H9 (cell line): ENCODE measurements at regions not wholly inside any gene's neighbourhood (a gene's known extent, or its start where the extent isn't known, plus 50 kb on each side); places are given as distances from the start of the nearest gene placed in this dataset.

Experiments used
- DNase-seq: peaks from one replicate; pipeline ENCODE4 v3.0.0-alpha.2; 2017
- H2AFZ ChIP-seq: one replicate; pipeline ENCODE4 v1.6.1; 2013; ENCODE audit warnings: mild to moderate bottlenecking, low read length, control low read depth, moderate library complexity
- H2AK5ac ChIP-seq: 2 replicates; pipeline ENCODE4 v1.6.1; 2013; ENCODE audit warnings: low read length, control low read depth, mixed read lengths; ENCODE audit not compliant: insufficient read length
- H2BK120ac ChIP-seq: one replicate; pipeline ENCODE4 v1.6.1; 2013; ENCODE audit warnings: low read depth, mild to moderate bottlenecking, low read length, control low read depth, inconsistent platforms; ENCODE audit not compliant: poor library complexity, severe bottlenecking
- H2BK12ac ChIP-seq: 2 replicates; pipeline ENCODE4 v1.6.1; 2013; ENCODE audit warnings: low read length, control low read depth, mixed read lengths, low read depth; ENCODE audit not compliant: insufficient read length
- H2BK15ac ChIP-seq: 2 replicates; pipeline ENCODE4 v1.6.1; 2013; ENCODE audit warnings: low read depth, low read length, control low read depth
- H2BK20ac ChIP-seq: one replicate; pipeline ENCODE4 v1.6.1; 2013; ENCODE audit warnings: low read depth, mild to moderate bottlenecking, low read length, control low read depth, inconsistent platforms; ENCODE audit not compliant: poor library complexity, severe bottlenecking
- H2BK5ac ChIP-seq: 2 replicates; pipeline ENCODE4 v1.6.1; 2013; ENCODE audit warnings: low read length, control low read depth, mixed read lengths; ENCODE audit not compliant: insufficient read length
- H3K14ac ChIP-seq: 2 replicates; pipeline ENCODE4 v1.6.1; 2013; ENCODE audit warnings: low read length, control low read depth; ENCODE audit not compliant: insufficient read depth
- H3K18ac ChIP-seq: 2 replicates; pipeline ENCODE4 v1.6.1; 2013; ENCODE audit warnings: low read depth, mild to moderate bottlenecking, mixed read lengths, low read length, control low read depth; ENCODE audit not compliant: insufficient read length
- H3K23ac ChIP-seq: 2 replicates; pipeline ENCODE4 v1.6.1; 2013; ENCODE audit warnings: low read length, control low read depth, mixed read lengths, low read depth; ENCODE audit not compliant: insufficient read length
- H3K23me2 ChIP-seq: 2 replicates; pipeline ENCODE4 v1.6.1; 2013; ENCODE audit warnings: low read depth, mild to moderate bottlenecking, mixed read lengths, low read length, control low read depth; ENCODE audit not compliant: insufficient read length, poor library complexity, severe bottlenecking
- H3K27ac ChIP-seq: 2 replicates; pipeline ENCODE4 v1.5.1; 2013; ENCODE audit warnings: low read length, control low read depth, mixed read lengths, low read depth; ENCODE audit not compliant: insufficient read length
- H3K27me3 ChIP-seq: 2 replicates; pipeline ENCODE4 v1.6.1; 2013; ENCODE audit warnings: low read length, control low read depth, inconsistent platforms; ENCODE audit not compliant: insufficient read depth
- H3K4ac ChIP-seq: 2 replicates; pipeline ENCODE4 v1.6.1; 2013; ENCODE audit warnings: low read depth, mild to moderate bottlenecking, control low read depth, inconsistent platforms, low read length, moderate library complexity
- H3K4me1 ChIP-seq: 2 replicates; pipeline ENCODE4 v1.6.1; 2013; ENCODE audit warnings: low read length, control low read depth, inconsistent platforms; ENCODE audit not compliant: insufficient read depth
- H3K4me2 ChIP-seq: 2 replicates; pipeline ENCODE4 v1.6.1; 2013; ENCODE audit warnings: low read length, control low read depth, mixed read lengths; ENCODE audit not compliant: insufficient read length, insufficient read depth
- H3K56ac ChIP-seq: 2 replicates; pipeline ENCODE4 v1.6.1; 2013; ENCODE audit warnings: low read depth, mild to moderate bottlenecking, mixed read lengths, low read length, control low read depth; ENCODE audit not compliant: insufficient read length
- H3K79me1 ChIP-seq: 2 replicates; pipeline ENCODE4 v1.6.1; 2013; ENCODE audit warnings: low read depth, mild to moderate bottlenecking, moderate library complexity, low read length, control low read depth, inconsistent platforms; ENCODE audit not compliant: insufficient read depth, poor library complexity, severe bottlenecking
- H3K79me2 ChIP-seq: 2 replicates; pipeline ENCODE4 v1.6.1; 2013; ENCODE audit warnings: low read length, control low read depth, inconsistent platforms; ENCODE audit not compliant: insufficient read depth
- H3K9ac ChIP-seq: 2 replicates; pipeline ENCODE4 v1.6.1; 2013; ENCODE audit warnings: low read length, control low read depth, mixed read lengths; ENCODE audit not compliant: insufficient read length; ENCODE audit errors: extremely low read depth
- H3K9me3 ChIP-seq: one replicate; pipeline ENCODE4 v1.6.1; 2013; ENCODE audit warnings: low read depth, low read length, inconsistent platforms; ENCODE audit not compliant: control insufficient read depth
- H3T11ph ChIP-seq: one replicate; pipeline ENCODE4 v1.6.1; 2013; ENCODE audit warnings: mild to moderate bottlenecking, low read length, control low read depth, inconsistent platforms
- H4K20me1 ChIP-seq: one replicate; pipeline ENCODE4 v1.6.1; 2013; ENCODE audit not compliant: control insufficient read depth, insufficient read length, insufficient read depth
- H4K5ac ChIP-seq: 2 replicates; pipeline ENCODE4 v1.6.1; 2013; ENCODE audit warnings: low read depth, mild to moderate bottlenecking, mixed read lengths, low read length, control low read depth; ENCODE audit not compliant: insufficient read length
- H4K8ac ChIP-seq: replicated peaks from 2 replicates; pipeline ENCODE4 v1.6.1; 2013; ENCODE audit warnings: low read length, control low read depth, mixed read lengths, low read depth; ENCODE audit not compliant: insufficient read length
- H4K91ac ChIP-seq: 2 replicates; pipeline ENCODE4 v1.6.1; 2013; ENCODE audit warnings: low read depth, mild to moderate bottlenecking, moderate library complexity, mixed read lengths, low read length, control low read depth; ENCODE audit not compliant: insufficient read length
- H3K27ac Mint-ChIP-seq, 3 experiments: 2 replicates in 2 of 3; 3 replicates in 1 of 3; pipeline ENCODE4 v1.8.0; 2020 to 2021; ENCODE audit warnings: mixed read lengths in 3 of 3, mild to moderate bottlenecking in 1 of 3, moderate library complexity in 1 of 3
- H3K27me3 Mint-ChIP-seq: 2 replicates; pipeline ENCODE4 v1.8.0; 2021; ENCODE audit warnings: low read depth, mild to moderate bottlenecking, moderate library complexity, mixed read lengths
- H3K36me3 Mint-ChIP-seq, 3 experiments: 2 replicates in 2 of 3; 3 replicates in 1 of 3; pipeline ENCODE4 v1.8.0; 2020 to 2021; ENCODE audit warnings: low read depth in 3 of 3, mixed read lengths in 3 of 3; ENCODE audit not compliant: insufficient read depth in 1 of 3
- H3K4me1 Mint-ChIP-seq, 2 experiments: 2 replicates each; pipeline ENCODE4 v1.8.0; 2020; ENCODE audit warnings: mixed read lengths in 2 of 2
- H3K4me3 Mint-ChIP-seq, 2 experiments: 2 replicates in 1 of 2; 3 replicates in 1 of 2; pipeline ENCODE4 v1.8.0; 2020 to 2021; ENCODE audit warnings: mild to moderate bottlenecking in 2 of 2, mixed read lengths in 2 of 2, moderate library complexity in 1 of 2
- H3K9me3 Mint-ChIP-seq, 2 experiments: 2 replicates in 1 of 2; 3 replicates in 1 of 2; pipeline ENCODE4 v1.8.0; 2020; ENCODE audit warnings: mild to moderate bottlenecking in 2 of 2, mixed read lengths in 2 of 2, moderate library complexity in 1 of 2
- WGBS: extraction: QIAGEN DNeasy Blood & Tissue Kit; methylation state at CpG from one replicate; pipeline ENCODE4 v1.1.7; 2013; ENCODE audit warnings: missing lambda C conversion rate, low lambda C conversion rate, mixed read lengths; ENCODE audit not compliant: insufficient read length; ENCODE audit errors: extremely low coverage; 5-methylcytosine and 5-hydroxymethylcytosine counted together
- TF ChIP-seq, protein P1 (sequence below): fragments of 200-600 bp; sonication (generic); conservative IDR thresholded peaks from 3 replicates; pipeline ENCODE4 v1.8.0; 2021; ENCODE audit warnings: antibody characterized with exemption, mild to moderate bottlenecking

DNA sequence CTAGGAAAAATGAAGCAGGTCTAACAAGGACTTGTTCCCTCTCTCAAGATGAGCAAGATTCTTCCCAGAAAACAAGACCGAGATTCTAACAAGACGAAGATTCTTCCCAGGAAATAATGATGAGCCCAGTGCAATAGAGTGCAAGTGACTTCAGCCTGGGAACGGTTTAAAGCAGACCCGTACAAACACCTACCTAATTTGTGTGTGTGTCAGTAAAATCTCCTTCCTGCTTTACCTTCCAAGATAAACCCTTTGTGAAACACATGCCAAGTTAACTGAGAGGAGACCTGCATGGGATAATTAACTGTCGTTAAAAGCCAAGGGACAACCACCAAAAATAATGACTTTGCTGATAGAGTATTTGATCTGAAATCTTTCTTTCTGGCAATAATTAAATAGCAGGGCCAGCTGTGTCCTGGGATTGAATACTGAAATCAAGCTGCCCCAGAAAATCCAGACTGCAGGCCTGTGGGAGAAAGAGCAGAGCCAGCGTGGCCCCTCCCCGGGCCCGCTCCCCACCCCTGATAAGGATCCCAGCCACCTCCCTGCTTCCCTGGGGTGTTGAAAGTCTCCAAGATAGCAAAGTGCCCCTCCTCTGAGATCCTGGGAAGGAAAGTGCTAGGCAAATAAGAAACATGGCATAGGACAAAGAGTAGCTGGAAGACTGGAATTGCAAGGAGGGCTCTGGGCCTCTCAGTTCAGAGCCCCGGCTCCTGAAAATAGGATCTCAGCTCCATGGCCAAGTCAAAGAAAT lies 145.5 kb downstream of the CYP26B1 start:
- Histone ChIP-seq H3K56ac (no peak overlapping the region), H2BK20ac (no peak overlapping the region), H3K4me1 (peaks cover 3% of the 10 kb centered on the region; the same call in 1 of the 2 replicates), H2BK5ac (no peak overlapping the region), H3K27me3 (no peaks in the 10 kb centered on the region), H3K23ac (no peak overlapping the region), H4K8ac (no peak overlapping the region), H3K79me1 (no peaks in the 10 kb centered on the region), H3K14ac (no peak overlapping the region), H3K9ac (no peak overlapping the region), H2BK12ac (no peak overlapping the region), H3K9me3 (no peaks in the 10 kb centered on the region), H2BK15ac (no peak overlapping the region), H3K23me2 (no peaks in the 10 kb centered on the region), H4K20me1 (no peaks in the 10 kb centered on the region), H3K4ac (no peak overlapping the region), H3K27ac (no peak overlapping the region), H3K4me2 (no peak overlapping the region), H4K5ac (no peak overlapping the region), H3K79me2 (no peaks in the 10 kb centered on the region), H2BK120ac (no peak overlapping the region), H4K91ac (no peak overlapping the region), H2AFZ (no peak overlapping the region), H2AK5ac (no peak overlapping the region), H3K18ac (no peak overlapping the region), H3T11ph (no peak overlapping the region)
- H3K4me3 Mint-ChIP-seq: no peak overlapping the region
- H3K36me3 Mint-ChIP-seq: no peaks in the 10 kb centered on the region; a peak in 1 of 7 replicates
- DNase-seq: no peak
- H3K4me1 Mint-ChIP-seq: peaks cover 4 to 10% of the 10 kb centered on the region in 2 experiments
- no peak overlapping the region for H3K27ac Mint-ChIP-seq
- H3K9me3 Mint-ChIP-seq: no peaks in the 10 kb centered on the region
- no CpG with 5 or more reads among the region's 9 CpGs for WGBS
- TF ChIP-seq, protein P1, sequence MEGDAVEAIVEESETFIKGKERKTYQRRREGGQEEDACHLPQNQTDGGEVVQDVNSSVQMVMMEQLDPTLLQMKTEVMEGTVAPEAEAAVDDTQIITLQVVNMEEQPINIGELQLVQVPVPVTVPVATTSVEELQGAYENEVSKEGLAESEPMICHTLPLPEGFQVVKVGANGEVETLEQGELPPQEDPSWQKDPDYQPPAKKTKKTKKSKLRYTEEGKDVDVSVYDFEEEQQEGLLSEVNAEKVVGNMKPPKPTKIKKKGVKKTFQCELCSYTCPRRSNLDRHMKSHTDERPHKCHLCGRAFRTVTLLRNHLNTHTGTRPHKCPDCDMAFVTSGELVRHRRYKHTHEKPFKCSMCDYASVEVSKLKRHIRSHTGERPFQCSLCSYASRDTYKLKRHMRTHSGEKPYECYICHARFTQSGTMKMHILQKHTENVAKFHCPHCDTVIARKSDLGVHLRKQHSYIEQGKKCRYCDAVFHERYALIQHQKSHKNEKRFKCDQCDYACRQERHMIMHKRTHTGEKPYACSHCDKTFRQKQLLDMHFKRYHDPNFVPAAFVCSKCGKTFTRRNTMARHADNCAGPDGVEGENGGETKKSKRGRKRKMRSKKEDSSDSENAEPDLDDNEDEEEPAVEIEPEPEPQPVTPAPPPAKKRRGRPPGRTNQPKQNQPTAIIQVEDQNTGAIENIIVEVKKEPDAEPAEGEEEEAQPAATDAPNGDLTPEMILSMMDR: no peak
- peaks cover 3% of the 10 kb centered on the region for H3K27me3 Mint-ChIP-seq
